HepG2 (cell line): ENCODE measurements at regions not wholly inside any gene's neighbourhood (a gene's known extent, or its start where the extent isn't known, plus 50 kb on each side); places are given as distances from the start of the nearest gene placed in this dataset.

Experiments
- ATAC-seq: fragments of 200-7000 bp; cut with Tn5 transposase; 3 replicates; pipeline ENCODE4 v1.9.1; 2020; ENCODE audit warnings: mild to moderate bottlenecking, moderate library complexity
- BruUV-seq: library from RNA; stranded (reverse); fragments of 400-500 nt; replicated peaks from 2 replicates; lab custom pipeline; 2021; lab: Mats Ljungman, UMichigan
- CTCF ChIA-PET: fragments of 300-600 bp; formaldehyde crosslinking; extraction: SDS; loops from one replicate; lab custom pipeline; 2021; ENCODE audit warnings: low total read pairs, inconsistent platforms, low intra/inter-chr PET ratio; lab: Yijun Ruan, JAX
- POLR2A ChIA-PET: fragments of 350-600 bp; sonication (Branson Sonifier 250); formaldehyde crosslinking; loops from one replicate; lab custom pipeline; 2020; ENCODE audit warnings: antibody characterized with exemption, inconsistent platforms; lab: Yijun Ruan, JAX
- DNase-seq: peaks from one replicate; pipeline ENCODE4 v3.0.0-alpha.2; 2015; ENCODE audit warnings: low spot score
- FAIRE-seq: peaks from 3 replicates; lab custom pipeline; 2011; peaks lifted over from hg19 to GRCh38; lab: Jason Lieb, UNC
- H2AFZ ChIP-seq: one replicate; pipeline ENCODE4 v1.6.1; 2011; ENCODE audit warnings: low read length, inconsistent platforms
- H3K27ac ChIP-seq: fragments of 300-600 bp; 3 replicates; pipeline ENCODE4 v1.8.0; 2011; ENCODE audit warnings: mixed run types, mild to moderate bottlenecking, mixed read lengths, low read length, inconsistent platforms; ENCODE audit not compliant: insufficient read depth; ENCODE audit errors: extremely low read length
- H3K27me3 ChIP-seq, 2 experiments: fragments of 200-600 bp in 1 of 2; 2 replicates in 1 of 2; 3 replicates in 1 of 2; pipeline versions ENCODE4 v1.6.0 to v1.8.0; 2011; ENCODE audit warnings: low read length in 2 of 2, mild to moderate bottlenecking in 2 of 2, moderate library complexity in 2 of 2, inconsistent platforms in 1 of 2; ENCODE audit not compliant: insufficient read depth in 2 of 2, control insufficient read depth in 1 of 2
- H3K36me3 ChIP-seq, 2 experiments: fragments of 200-600 bp in 1 of 2; replicated peaks in 1 of 2; 2 replicates in 1 of 2; 3 replicates in 1 of 2; pipeline versions ENCODE4 v1.5.1 to v1.8.0; 2011; ENCODE audit warnings: low read length in 2 of 2, inconsistent platforms in 1 of 2; ENCODE audit not compliant: insufficient read depth in 2 of 2, control insufficient read depth in 1 of 2
- H3K4me1 ChIP-seq: 2 replicates; pipeline ENCODE4 v1.5.1; 2012; ENCODE audit warnings: low read length, inconsistent platforms; ENCODE audit not compliant: insufficient read depth
- H3K4me2 ChIP-seq: 2 replicates; pipeline ENCODE4 v1.6.0; 2011; ENCODE audit warnings: low read depth, low read length, inconsistent platforms
- H3K4me3 ChIP-seq, 3 experiments: fragments of 200-600 bp in 1 of 3; sonication (generic), shearing (Covaris generic) in 1 of 3; replicated peaks in 1 of 3; 2 replicates each; pipeline ENCODE4 v1.5.1; 2011 to 2016; ENCODE audit warnings: low read length in 3 of 3, inconsistent platforms in 2 of 3, low read depth in 2 of 3, mild to moderate bottlenecking in 2 of 3, control low read depth in 1 of 3, mixed read lengths in 1 of 3; ENCODE audit not compliant: insufficient read depth in 1 of 3
- H3K79me2 ChIP-seq: one replicate; pipeline ENCODE4 v1.6.1; 2011; ENCODE audit warnings: low read length, inconsistent platforms; ENCODE audit not compliant: insufficient read depth
- H3K9ac ChIP-seq: 2 replicates; pipeline ENCODE4 v1.6.0; 2011; ENCODE audit warnings: mild to moderate bottlenecking, low read depth, low read length, inconsistent platforms; ENCODE audit not compliant: insufficient read depth
- H3K9me3 ChIP-seq: 2 replicates; pipeline ENCODE4 v1.5.1; 2012; ENCODE audit warnings: mild to moderate bottlenecking, low read length
- H4K20me1 ChIP-seq: 2 replicates; pipeline ENCODE4 v1.6.0; 2011; ENCODE audit warnings: inconsistent platforms, mild to moderate bottlenecking, low read length, moderate library complexity; ENCODE audit not compliant: insufficient read depth
- MAFK ChIP-seq, 2 experiments: IDR thresholded peaks in 1 of 2; conservative IDR thresholded peaks in 1 of 2; 2 replicates each; pipeline ENCODE4 v1.6.1; 2011; ENCODE audit warnings: improper control_type of control experiment in 2 of 2, low read length in 2 of 2
- POGZ ChIP-seq: sonication (generic); formaldehyde crosslinking; IDR thresholded peaks from 2 replicates; pipeline ENCODE4 v1.4.0; 2020; ENCODE audit warnings: mild to moderate bottlenecking, missing genetic modification reagents
- RNF219 ChIP-seq: sonication (generic); formaldehyde crosslinking; IDR thresholded peaks from 2 replicates; pipeline ENCODE4 v1.5.0; 2020; ENCODE audit warnings: mild to moderate bottlenecking, missing genetic modification reagents
- U2AF1 ChIP-seq: fragments of 200-400 bp; formaldehyde crosslinking; optimal IDR thresholded peaks from 2 replicates; pipeline ENCODE3; 2017; ENCODE audit warnings: mild to moderate bottlenecking, low read depth, low read length
- ZNF335 ChIP-seq: sonication (generic); formaldehyde crosslinking; IDR thresholded peaks from 2 replicates; pipeline ENCODE4 v1.4.0; 2020; ENCODE audit warnings: missing genetic modification reagents
- ZNF777 ChIP-seq: sonication (generic); formaldehyde crosslinking; IDR thresholded peaks from 2 replicates; pipeline ENCODE4 v1.4.0; 2020; ENCODE audit warnings: missing genetic modification reagents
- ZSCAN20 ChIP-seq: sonication (generic); formaldehyde crosslinking; IDR thresholded peaks from 2 replicates; pipeline ENCODE4 v1.4.0; 2020; ENCODE audit warnings: missing genetic modification reagents, mild to moderate bottlenecking, borderline replicate concordance
- WGBS: methylation state at CpG from one replicate; pipeline ENCODE4 v1.1.6; 2017; ENCODE audit warnings: low lambda C conversion rate; 5-methylcytosine and 5-hydroxymethylcytosine counted together
- in situ Hi-C: cut with HindIII; loops from 2 replicates; pipeline ENCODE4 v1.10.0; 2017; ENCODE audit warnings: low pct_unique_long_range_greater_than_20kb; ENCODE audit not compliant: extremely low pct_ligation_motif_present
- intact Hi-C: fragments of 100-400 bp; cut with micrococcal nuclease; formaldehyde crosslinking; loops from one replicate; pipeline ENCODE4 v1.10.0; 2022; ENCODE audit not compliant: unreplicated experiment

DNA sequence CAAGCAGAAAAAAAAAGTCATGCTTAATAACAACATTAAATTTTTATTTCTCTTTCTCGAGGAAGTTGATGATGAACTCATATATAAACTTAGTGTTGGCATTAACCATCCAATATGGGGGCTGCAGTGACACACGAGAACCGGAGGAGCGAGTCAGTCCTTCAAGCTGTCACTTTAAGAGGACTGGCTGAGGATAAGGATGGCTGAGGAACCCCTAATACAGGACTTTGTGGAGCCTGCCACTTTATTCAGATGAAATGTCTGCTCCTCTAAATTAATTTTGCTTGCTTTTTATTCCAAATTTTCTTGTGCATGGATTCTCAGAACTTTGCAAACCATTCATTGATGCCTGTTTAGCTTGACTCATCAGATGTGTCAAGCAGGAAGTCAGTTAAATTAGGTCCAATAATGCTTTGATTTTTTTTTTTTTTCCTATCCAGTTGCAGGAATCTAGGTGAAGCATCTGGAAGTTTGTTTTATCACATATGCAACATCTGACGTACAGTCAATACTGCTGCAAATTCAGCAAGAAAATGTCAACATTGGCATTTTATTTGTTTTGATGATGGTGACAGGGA, 144.2 kb upstream of the COL5A1 start:
- H3K4me1 ChIP-seq: no peaks in the 10 kb centered on the region
- H3K9ac ChIP-seq: no peak overlapping the region
- DNase-seq: no peak
- no peaks in the 10 kb centered on the region for H3K79me2 ChIP-seq
- FAIRE-seq: no peak
- H3K4me2 ChIP-seq: no peak overlapping the region
- H3K4me3 ChIP-seq: no peak overlapping the region
- BruUV-seq: no TSS peak
- no peak for ATAC-seq
- ChIA-PET POLR2A (no interaction called here), CTCF (no interaction called here)
- no peaks in the 10 kb centered on the region for H3K36me3 ChIP-seq
- H4K20me1 ChIP-seq: no peaks in the 10 kb centered on the region
- in situ Hi-C loops (no loop called here), intact Hi-C loops (no loop called here)
- no peak overlapping the region for H3K27ac ChIP-seq
- WGBS: 3% methylated on average over 5 of the region's 5 CpGs
- no peaks in the 10 kb centered on the region for H3K9me3 ChIP-seq
- TF ChIP-seq ZNF335 (CRISPR knock-in tag) (no peak), MAFK (conservative IDR thresholded peaks at IDR 0.05 in 1 of 2, IDR thresholded peaks at IDR 0.05 in 1 of 2; ENCODE audit: low read length in 2 of 2) (0 out of 4 replicates have a peak, but pooled peaks of 1 of the 2 experiments have one; percentile 14), U2AF1 (no peak), ZNF777 (CRISPR knock-in tag) (no peak), RNF219 (CRISPR knock-in tag) (no peak), POGZ (CRISPR knock-in tag) (no peak), ZSCAN20 (CRISPR knock-in tag) (no peak)
- H2AFZ ChIP-seq: no peak overlapping the region
- H3K27me3 ChIP-seq: peaks cover 8 to 60% of the 10 kb centered on the region in 2 experiments; a peak in 4 of 5 replicates
